Right lobe of liver (tissue), 6 donors: ENCODE measurements at regions not wholly inside any gene's neighbourhood (a gene's known extent, or its start where the extent isn't known, plus 50 kb on each side); places are given as distances from the start of the nearest gene placed in this dataset.

Experiments used
- ATAC-seq, 4 donors: fragments of 200-7000 bp; cut with Tn5 transposase; one replicate each; pipeline ENCODE4 v1.9.1; 2020; ENCODE audit warnings: mild to moderate bottlenecking in 4 of 4, moderate library complexity in 4 of 4
- DNase-seq, 3 donors: peaks; one replicate each; pipeline ENCODE4 v3.0.0-alpha.2; 2020
- H3K27ac ChIP-seq, 3 donors: fragments of 200-600 bp; one replicate each; pipeline ENCODE4 v1.8.0; 2022
- H3K27me3 ChIP-seq, 2 donors: fragments of 200-600 bp; one replicate each; pipeline ENCODE4 v1.8.0; 2022
- H3K36me3 ChIP-seq, 4 donors: fragments of 200-600 bp; sonication (generic) in 1 of 4; one replicate each; pipeline versions ENCODE4 v1.5.1 to v1.8.0; 2017 to 2022; ENCODE audit warnings: control low read depth in 1 of 4
- H3K4me1 ChIP-seq, 4 donors: fragments of 200-600 bp; sonication (generic) in 1 of 4; one replicate each; pipeline versions ENCODE4 v1.5.1 to v1.8.0; 2017 to 2022; ENCODE audit warnings: control low read depth in 1 of 4
- H3K4me3 ChIP-seq, 3 donors: fragments of 200-600 bp; one replicate each; pipeline ENCODE4 v1.8.0; 2022
- H3K9me3 ChIP-seq, 4 donors: fragments of 200-600 bp; sonication (generic) in 1 of 4; one replicate each; pipeline versions ENCODE4 v1.5.1 to v1.8.0; 2017 to 2022; ENCODE audit warnings: control low read depth in 1 of 4
- POLR2A ChIP-seq: fragments of 450-650 bp; IDR thresholded peaks from one replicate; pipeline ENCODE4 v1.6.1; 2017; ENCODE audit warnings: antibody characterized with exemption, mild to moderate bottlenecking
- WGBS: methylation state at CpG from one replicate; pipeline ENCODE4 v1.1.6; 2018; ENCODE audit warnings: low coverage, low lambda C conversion rate; ENCODE audit not compliant: insufficient coverage; ENCODE audit errors: missing lambda C conversion rate; 5-methylcytosine and 5-hydroxymethylcytosine counted together
- intact Hi-C, 2 donors: fragments of 100-400 bp; cut with DNase I; formaldehyde crosslinking; loops; one replicate each; pipeline versions ENCODE4 v1.11.2 to v1.14.1; 2022
- TF ChIP-seq, protein P1 (sequence below), 4 donors: fragments of 200-600 bp in 3 of 4; fragments of 450-650 bp in 1 of 4; IDR thresholded peaks; one replicate each; pipeline versions ENCODE4 v1.5.1 to v1.8.0; 2016 to 2022; ENCODE audit warnings: antibody characterized with exemption in 4 of 4, mild to moderate bottlenecking in 2 of 4
- donor health status: DM: no; HTN: yes; CAD: no.
- donor health status: DM: no; HTN: no; CAD: no.
- donor health status: DM: no; HTN: no; CAD: no.
- donor health status: DM: no; HTN: yes; CAD: no.
- donor health status: DM: no; HTN: yes; CAD: no.

DNA sequence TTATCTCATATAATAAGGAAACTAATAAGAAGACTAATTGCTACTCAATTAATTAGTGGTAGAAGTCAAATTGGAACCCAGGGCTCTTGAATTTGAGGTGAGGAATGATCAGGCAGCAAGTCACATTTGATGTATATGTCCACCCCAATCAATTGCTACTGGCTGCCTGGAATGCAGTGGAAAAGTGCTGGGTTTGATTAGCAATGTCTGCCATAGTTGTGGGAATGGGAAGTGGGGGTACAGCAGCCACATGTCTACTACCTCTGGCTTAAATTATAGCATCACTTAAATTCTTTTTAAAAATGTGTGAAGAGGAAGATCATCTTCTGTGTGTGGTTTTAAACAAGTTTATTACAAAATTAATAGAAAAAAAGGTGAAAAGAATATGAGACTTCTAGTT, 50.8 kb upstream of the NAV2 start:
- no peak for ATAC-seq
- no peak overlapping the region for H3K4me3 ChIP-seq

DNA sequence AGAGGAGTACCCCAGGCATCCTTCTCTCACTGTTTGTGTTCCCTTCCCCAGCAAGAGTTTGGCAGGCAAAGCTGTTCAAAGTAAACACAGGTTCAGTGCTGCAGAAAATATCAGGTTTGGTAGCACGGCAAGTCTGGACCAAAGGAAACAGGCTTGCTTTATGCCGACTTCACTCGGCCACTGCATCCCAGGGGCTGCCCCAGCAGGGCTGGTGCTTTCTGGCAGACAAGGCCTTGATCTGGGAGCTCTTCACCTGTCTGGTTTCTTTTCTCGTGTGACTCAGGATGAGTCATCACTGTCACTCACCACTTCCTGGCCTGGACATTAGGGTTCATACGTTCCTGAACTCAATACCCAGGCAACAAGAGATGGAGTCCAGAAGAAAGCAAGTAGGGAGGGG, 52.6 kb upstream of the NAV2 start:
- H3K27ac ChIP-seq: no peak overlapping the region
- TF ChIP-seq, protein P1, sequence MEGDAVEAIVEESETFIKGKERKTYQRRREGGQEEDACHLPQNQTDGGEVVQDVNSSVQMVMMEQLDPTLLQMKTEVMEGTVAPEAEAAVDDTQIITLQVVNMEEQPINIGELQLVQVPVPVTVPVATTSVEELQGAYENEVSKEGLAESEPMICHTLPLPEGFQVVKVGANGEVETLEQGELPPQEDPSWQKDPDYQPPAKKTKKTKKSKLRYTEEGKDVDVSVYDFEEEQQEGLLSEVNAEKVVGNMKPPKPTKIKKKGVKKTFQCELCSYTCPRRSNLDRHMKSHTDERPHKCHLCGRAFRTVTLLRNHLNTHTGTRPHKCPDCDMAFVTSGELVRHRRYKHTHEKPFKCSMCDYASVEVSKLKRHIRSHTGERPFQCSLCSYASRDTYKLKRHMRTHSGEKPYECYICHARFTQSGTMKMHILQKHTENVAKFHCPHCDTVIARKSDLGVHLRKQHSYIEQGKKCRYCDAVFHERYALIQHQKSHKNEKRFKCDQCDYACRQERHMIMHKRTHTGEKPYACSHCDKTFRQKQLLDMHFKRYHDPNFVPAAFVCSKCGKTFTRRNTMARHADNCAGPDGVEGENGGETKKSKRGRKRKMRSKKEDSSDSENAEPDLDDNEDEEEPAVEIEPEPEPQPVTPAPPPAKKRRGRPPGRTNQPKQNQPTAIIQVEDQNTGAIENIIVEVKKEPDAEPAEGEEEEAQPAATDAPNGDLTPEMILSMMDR (IDR thresholded peaks at IDR 0.05): no peak
- no peak for TF ChIP-seq POLR2A
- intact Hi-C loops: no loop called here

More for the DNA sequence above, 50.8 kb upstream of the NAV2 start:
- no peak overlapping the region for H3K27ac ChIP-seq
- no peaks in the 10 kb centered on the region for H3K4me1 ChIP-seq
- no peak for DNase-seq
- intact Hi-C loops: no loop called here
- H3K9me3 ChIP-seq: no peaks in the 10 kb centered on the region
- no peaks in the 10 kb centered on the region for H3K36me3 ChIP-seq
- no peaks in the 10 kb centered on the region for H3K27me3 ChIP-seq
- TF ChIP-seq, protein P1 (IDR thresholded peaks at IDR 0.05): no peak
- TF ChIP-seq POLR2A: no peak

DNA sequence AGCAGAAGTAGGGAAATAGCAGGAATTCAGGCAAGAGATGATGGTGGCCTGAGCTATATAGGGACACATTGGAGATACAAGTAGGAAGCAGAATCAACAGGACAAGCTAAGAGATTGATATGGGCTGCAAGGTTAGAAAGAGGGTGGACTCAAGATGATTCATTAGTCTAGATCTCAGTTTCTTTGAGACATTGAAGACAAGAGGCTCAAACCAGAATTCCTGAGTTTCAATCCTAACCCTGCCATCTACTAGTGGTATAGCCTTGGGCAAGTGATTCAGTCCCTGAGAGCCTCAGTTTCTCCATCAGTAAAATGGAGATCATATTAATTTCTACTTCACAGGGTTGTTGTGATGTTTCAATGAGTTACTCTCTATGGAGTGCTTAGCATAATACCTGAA, 53.1 kb upstream of the NAV2 start:
- ATAC-seq: no peak
- Histone ChIP-seq H3K27me3 (no peaks in the 10 kb centered on the region), H3K4me3 (no peak overlapping the region), H3K27ac (no peak overlapping the region), H3K9me3 (no peaks in the 10 kb centered on the region), H3K36me3 (no peaks in the 10 kb centered on the region), H3K4me1 (no peaks in the 10 kb centered on the region)
- no peak for DNase-seq
- no peak for TF ChIP-seq POLR2A
- TF ChIP-seq, protein P1 (IDR thresholded peaks at IDR 0.05): no peak
- intact Hi-C loops: no loop called here

More for the DNA sequence above, 52.6 kb upstream of the NAV2 start:
- no peaks in the 10 kb centered on the region for H3K27me3 ChIP-seq
- ATAC-seq (peak; percentile 69 to 99 (median 82)), DNase-seq (peak in 1 of 3 donors; percentile 69)
- H3K4me3 ChIP-seq: no peak overlapping the region
- H3K9me3 ChIP-seq: no peaks in the 10 kb centered on the region
- H3K36me3 ChIP-seq: no peaks in the 10 kb centered on the region
- H3K4me1 ChIP-seq: no peaks in the 10 kb centered on the region
- 8% methylated on average over 3 of the region's 5 CpGs for WGBS

DNA sequence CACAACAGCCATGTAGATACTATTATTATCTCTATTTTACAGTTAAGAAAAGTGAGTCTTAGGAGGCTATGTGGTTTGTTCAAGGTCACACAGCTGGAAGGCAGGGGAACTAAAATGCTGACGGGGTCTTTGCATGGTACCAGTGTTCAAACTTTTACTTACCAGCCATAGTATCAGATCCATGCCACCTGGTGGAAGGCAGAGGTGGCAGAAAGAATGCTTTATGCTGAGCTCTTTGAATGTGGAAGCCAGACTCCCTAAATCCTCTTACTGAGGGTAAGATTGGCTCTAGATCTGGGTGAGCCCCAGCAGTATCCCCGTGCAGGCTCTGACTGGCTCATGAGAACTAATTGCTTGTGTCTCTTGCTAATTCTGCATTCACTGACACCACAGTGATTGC, 54.3 kb upstream of the NAV2 start:
- WGBS: 0% methylated on average over 1 of the region's 2 CpGs
- no peaks in the 10 kb centered on the region for H3K27me3 ChIP-seq
- H3K4me3 ChIP-seq: no peak overlapping the region
- intact Hi-C loops: no loop called here
- no peak for DNase-seq
- H3K9me3 ChIP-seq: no peaks in the 10 kb centered on the region
- TF ChIP-seq, protein P1 (IDR thresholded peaks at IDR 0.05): no peak
- TF ChIP-seq POLR2A: no peak
- ATAC-seq: no peak
- no peak overlapping the region for H3K27ac ChIP-seq
- no peaks in the 10 kb centered on the region for H3K4me1 ChIP-seq
- H3K36me3 ChIP-seq: no peaks in the 10 kb centered on the region

DNA sequence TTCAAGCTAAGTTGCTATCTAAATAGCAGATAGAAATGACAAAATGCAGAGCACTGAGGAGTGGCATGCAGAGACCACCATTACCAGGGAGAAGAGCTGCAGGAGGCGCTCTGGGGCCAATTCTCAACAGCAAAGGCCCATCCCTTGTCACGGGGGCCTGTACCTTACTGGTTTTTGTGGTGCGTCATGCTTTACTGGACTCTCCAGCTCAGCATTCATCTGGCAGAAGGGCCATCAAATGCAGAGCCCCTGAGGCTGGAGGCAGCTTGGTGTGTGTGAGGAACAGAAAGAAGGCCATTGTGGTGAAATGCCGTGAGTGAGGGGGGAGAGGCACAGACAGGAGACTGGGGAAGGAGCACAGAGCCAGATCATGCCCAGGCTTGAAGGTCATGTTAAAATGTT, 56.5 kb upstream of the NAV2 start:
- H3K9me3 ChIP-seq: no peaks in the 10 kb centered on the region
- intact Hi-C loops: no loop called here
- H3K4me1 ChIP-seq: no peaks in the 10 kb centered on the region
- no peaks in the 10 kb centered on the region for H3K27me3 ChIP-seq
- H3K27ac ChIP-seq: no peak overlapping the region
- WGBS: 91% methylated on average over 4 of the region's 4 CpGs
- H3K36me3 ChIP-seq: no peaks in the 10 kb centered on the region
- ATAC-seq (no peak), DNase-seq (no peak)
- TF ChIP-seq POLR2A: no peak
- TF ChIP-seq, protein P1 (IDR thresholded peaks at IDR 0.05): no peak
- H3K4me3 ChIP-seq: no peak overlapping the region
